Neural cell (in vitro differentiated cells): ENCODE measurements at regions not wholly inside any gene's neighbourhood (a gene's known extent, or its start where the extent isn't known, plus 50 kb on each side); places are given as distances from the start of the nearest gene placed in this dataset.
"Not testable (repeated sequence)": the region's sequence is repeated elsewhere in the genome, so short reads cannot be mapped to it uniquely, and the experiment has no call there.

Experiments
- H2AFZ ChIP-seq: fragments of 200-600, 300-800 bp; sonication (generic), shearing (Covaris generic); 2 replicates; pipeline ENCODE4 v1.6.0; 2014; ENCODE audit warnings: low read depth, mild to moderate bottlenecking, antibody characterized with exemption, low read length, moderate library complexity
- H3F3A ChIP-seq: fragments of 200-600 bp; shearing (Covaris generic); 2 replicates; pipeline ENCODE4 v1.6.1; 2016; ENCODE audit warnings: mild to moderate bottlenecking, moderate library complexity, mixed read lengths, antibody characterized with exemption, low read length; ENCODE audit not compliant: insufficient read depth, poor library complexity, severe bottlenecking
- H3K27ac ChIP-seq: fragments of 200-600, 300-800 bp; sonication (generic), shearing (Covaris generic); 2 replicates; pipeline ENCODE4 v1.5.1; 2014; ENCODE audit warnings: mild to moderate bottlenecking, low read length, moderate library complexity
- H3K27me3 ChIP-seq: fragments of 300-800, 200-600 bp; sonication (generic), shearing (Covaris generic); 2 replicates; pipeline ENCODE4 v1.6.0; 2014; ENCODE audit warnings: mild to moderate bottlenecking, low read depth, low read length, moderate library complexity; ENCODE audit not compliant: insufficient read depth
- H3K36me3 ChIP-seq: fragments of 300-800, 200-600 bp; sonication (generic), shearing (Covaris generic); 2 replicates; pipeline ENCODE4 v1.5.1; 2014; ENCODE audit warnings: mild to moderate bottlenecking, antibody characterized with exemption, low read length, moderate library complexity; ENCODE audit not compliant: insufficient read depth
- H3K4me2 ChIP-seq: fragments of 300-800, 200-600 bp; sonication (generic), shearing (Covaris generic); 2 replicates; pipeline ENCODE4 v1.6.0; 2014; ENCODE audit warnings: mild to moderate bottlenecking, low read length
- H3K4me3 ChIP-seq: fragments of 300-800, 200-600 bp; sonication (generic), shearing (Covaris generic); 2 replicates; pipeline ENCODE4 v1.5.1; 2014; ENCODE audit warnings: mild to moderate bottlenecking, low read length, moderate library complexity
- H3K79me2 ChIP-seq: fragments of 200-600 bp; shearing (Covaris generic); replicated peaks from 2 replicates; pipeline ENCODE4 v1.6.0; 2014; ENCODE audit warnings: mild to moderate bottlenecking, low read length, moderate library complexity; ENCODE audit not compliant: insufficient read depth
- H3K9ac ChIP-seq: fragments of 300-800, 200-600 bp; sonication (generic), shearing (Covaris generic); 2 replicates; pipeline ENCODE4 v1.6.1; 2016; ENCODE audit warnings: mild to moderate bottlenecking, low read length, mixed read lengths
- H3K9me2 ChIP-seq: fragments of 200-600 bp; shearing (Covaris generic); 2 replicates; pipeline ENCODE4 v1.6.1; 2016; ENCODE audit warnings: mild to moderate bottlenecking, low read length, mixed read lengths; ENCODE audit not compliant: insufficient read depth
- H3K9me3 ChIP-seq: fragments of 200-600, 300-800 bp; sonication (generic), shearing (Covaris generic); 2 replicates; pipeline ENCODE4 v1.6.1; 2016; ENCODE audit warnings: mild to moderate bottlenecking, mixed run types, low read length, moderate library complexity, mixed read lengths
- H4K20me1 ChIP-seq: fragments of 200-600 bp; shearing (Covaris generic); 2 replicates; pipeline ENCODE4 v1.6.1; 2016; ENCODE audit warnings: mild to moderate bottlenecking, mixed run types; ENCODE audit not compliant: insufficient read depth
- CTCF ChIP-seq: fragments of 450-650 bp; IDR thresholded peaks from 2 replicates; pipeline ENCODE4 v1.5.1; 2014; ENCODE audit warnings: antibody characterized with exemption, mild to moderate bottlenecking, moderate library complexity; ENCODE audit not compliant: poor library complexity, severe bottlenecking
- EP300 ChIP-seq: fragments of 450-650 bp; conservative IDR thresholded peaks from 2 replicates; pipeline ENCODE4 v1.6.1; 2014; ENCODE audit warnings: antibody characterized with exemption, mild to moderate bottlenecking, moderate library complexity; ENCODE audit not compliant: poor library complexity, severe bottlenecking
- EZH2 ChIP-seq: fragments of 200-600, 300-800 bp; shearing (Covaris generic), sonication (generic); IDR thresholded peaks from 2 replicates; pipeline ENCODE4 v1.6.1; 2014; ENCODE audit warnings: antibody characterized with exemption, low read length, borderline replicate concordance, mild to moderate bottlenecking; ENCODE audit not compliant: insufficient read depth, poor library complexity, severe bottlenecking
- MXI1 ChIP-seq: fragments of 450-650 bp; conservative IDR thresholded peaks from 2 replicates; pipeline ENCODE4 v1.6.1; 2014; ENCODE audit warnings: antibody characterized with exemption, mild to moderate bottlenecking; ENCODE audit not compliant: poor library complexity, severe bottlenecking
- POLR2AphosphoS5 ChIP-seq: IDR thresholded peaks from 2 replicates; pipeline ENCODE4 v1.6.1; 2012
- RAD21 ChIP-seq: fragments of 450-650 bp; conservative IDR thresholded peaks from 2 replicates; pipeline ENCODE4 v1.6.1; 2014; ENCODE audit warnings: antibody characterized with exemption, mild to moderate bottlenecking, moderate library complexity
- REST ChIP-seq: IDR thresholded peaks from 2 replicates; pipeline ENCODE4 v1.6.1; 2012; ENCODE audit warnings: borderline replicate concordance
- SMC3 ChIP-seq: fragments of 450-650 bp; conservative IDR thresholded peaks from 2 replicates; pipeline ENCODE4 v1.6.1; 2014; ENCODE audit warnings: antibody characterized with exemption, mild to moderate bottlenecking, moderate library complexity; ENCODE audit not compliant: poor library complexity
- TAF1 ChIP-seq: IDR thresholded peaks from 2 replicates; pipeline ENCODE4 v1.6.1; 2012; ENCODE audit warnings: low read depth

GRCh38 chr5:41995193-41995592 is 70.1 kb downstream of the FBXO4 start:
- Histone ChIP-seq H3K9ac (no peak overlapping the region), H4K20me1 (no peaks in the 10 kb centered on the region), H3K79me2 (no peaks in the 10 kb centered on the region), H3F3A (no peaks in the 10 kb centered on the region), H3K4me2 (no peak overlapping the region), H3K4me3 (no peak overlapping the region), H3K27ac (no peak overlapping the region), H3K36me3 (no peaks in the 10 kb centered on the region), H2AFZ (no peak overlapping the region), H3K9me3 (no peaks in the 10 kb centered on the region), H3K9me2 (no peaks in the 10 kb centered on the region), H3K27me3 (no peaks in the 10 kb centered on the region)
- TF ChIP-seq MXI1 (no peak), POLR2AphosphoS5 (no peak), CTCF (no peak), TAF1 (no peak), SMC3 (no peak), RAD21 (no peak), REST (no peak), EZH2 (no peak), EP300 (no peak)

- TF ChIP-seq TAF1 = no peak
- TF ChIP-seq CTCF = no peak
- no peak for TF ChIP-seq SMC3
- TF ChIP-seq REST = no peak
- TF ChIP-seq MXI1 = no peak
- no peak for TF ChIP-seq POLR2AphosphoS5
- no peak for TF ChIP-seq RAD21
- no peak for TF ChIP-seq EZH2
- no peak for TF ChIP-seq EP300
- Histone ChIP-seq H3F3A (no peaks in the 10 kb centered on the region), H3K4me3 (no peak overlapping the region), H3K9me3 (no peaks in the 10 kb centered on the region), H3K27ac (no peak overlapping the region), H3K4me2 (no peak overlapping the region), H4K20me1 (no peaks in the 10 kb centered on the region), H3K79me2 (no peaks in the 10 kb centered on the region), H2AFZ (no peak overlapping the region), H3K9ac (no peak overlapping the region), H3K27me3 (no peaks in the 10 kb centered on the region), H3K9me2 (no peaks in the 10 kb centered on the region), H3K36me3 (no peaks in the 10 kb centered on the region)
Measured at GRCh38 chr5:42001673-42002072, 76.6 kb downstream of the FBXO4 start.

- not testable (repeated sequence) for H3F3A ChIP-seq, H3K9me3 ChIP-seq, H3K9me2 ChIP-seq, H2AFZ ChIP-seq, H3K27ac ChIP-seq, H3K9ac ChIP-seq, H3K36me3 ChIP-seq, H4K20me1 ChIP-seq, H3K27me3 ChIP-seq, H3K4me2 ChIP-seq, H3K4me3 ChIP-seq, H3K79me2 ChIP-seq
Measured at GRCh38 chr5:42003852-42004251, 78.8 kb downstream of the FBXO4 start.
